Suprapubic skin (tissue), 4 donors: ENCODE measurements at regions not wholly inside any gene's neighbourhood (a gene's known extent, or its start where the extent isn't known, plus 50 kb on each side); places are given as distances from the start of the nearest gene placed in this dataset.

ENCODE experiments used
- DNase-seq, 2 donors: peaks; one replicate each; pipeline ENCODE4 v3.0.0-alpha.2; 2019; ENCODE audit warnings: low spot score in 2 of 2
- H3K27ac ChIP-seq: fragments of 200-600 bp; sonication (generic); one replicate; pipeline ENCODE4 v1.5.1; 2019
- H3K27me3 ChIP-seq: fragments of 200-600 bp; sonication (generic); one replicate; pipeline ENCODE4 v1.5.1; 2019
- H3K36me3 ChIP-seq: fragments of 200-600 bp; sonication (generic); one replicate; pipeline ENCODE4 v1.5.1; 2019
- H3K4me1 ChIP-seq: fragments of 200-600 bp; sonication (generic); one replicate; pipeline ENCODE4 v1.5.1; 2019
- H3K4me3 ChIP-seq: fragments of 200-600 bp; sonication (generic); one replicate; pipeline ENCODE4 v1.5.1; 2019; ENCODE audit warnings: mild to moderate bottlenecking
- H3K9me3 ChIP-seq: fragments of 200-600 bp; sonication (generic); one replicate; pipeline ENCODE4 v1.5.1; 2019
- EP300 ChIP-seq: sonication (generic); formaldehyde crosslinking; IDR thresholded peaks from one replicate; pipeline ENCODE4 v1.6.1; 2017; ENCODE audit warnings: antibody characterized with exemption
- POLR2A ChIP-seq, 2 donors: fragments of 450-650 bp; IDR thresholded peaks; one replicate each; pipeline ENCODE4 v1.6.1; 2017; ENCODE audit warnings: antibody characterized with exemption in 2 of 2, mild to moderate bottlenecking in 2 of 2, moderate library complexity in 2 of 2
- POLR2AphosphoS5 ChIP-seq, 3 donors: sonication (generic); formaldehyde crosslinking; IDR thresholded peaks; one replicate each; pipeline ENCODE4 v1.6.1; 2017; ENCODE audit warnings: antibody characterized with exemption in 3 of 3
- WGBS: methylation state at CpG from one replicate; pipeline ENCODE4 v1.1.5; 2018; 5-methylcytosine and 5-hydroxymethylcytosine counted together
- TF ChIP-seq, protein P1 (sequence below), 2 donors: fragments of 200-600 bp in 1 of 2; fragments of 450-650 bp in 1 of 2; sonication (generic) in 1 of 2; IDR thresholded peaks; one replicate each; pipeline ENCODE4 v1.5.1; 2016 to 2019; ENCODE audit warnings: antibody characterized with exemption in 2 of 2, mild to moderate bottlenecking in 1 of 2, moderate library complexity in 1 of 2

DNA sequence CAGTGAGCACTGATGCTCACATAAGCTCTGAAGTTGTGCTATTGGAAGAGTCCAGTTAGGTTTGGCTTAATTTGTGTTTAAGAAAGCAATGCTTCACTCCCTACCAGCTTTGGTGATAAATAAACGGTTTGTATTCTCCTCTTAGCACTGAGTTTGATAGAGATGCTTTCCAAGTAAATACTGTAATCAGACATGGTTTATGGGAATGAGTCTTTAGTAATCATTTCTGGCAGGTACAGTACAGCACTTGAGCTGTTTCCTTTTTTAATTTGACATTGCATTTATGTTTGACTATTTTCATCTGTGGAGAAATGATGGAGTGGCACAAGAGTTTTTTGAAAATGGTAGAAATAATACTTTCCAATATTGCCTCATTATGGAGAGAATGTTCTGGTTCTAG, 455.3 kb downstream of the ACTRT1 start:
- Histone ChIP-seq H3K27ac (no peak overlapping the region), H3K4me1 (no peaks in the 10 kb centered on the region), H3K27me3 (no peaks in the 10 kb centered on the region), H3K4me3 (no peak overlapping the region), H3K9me3 (no peaks in the 10 kb centered on the region), H3K36me3 (no peaks in the 10 kb centered on the region)
- TF ChIP-seq EP300 (no peak), POLR2AphosphoS5 (IDR thresholded peaks at IDR 0.05) (no peak), POLR2A (IDR thresholded peaks at IDR 0.05) (no peak)
- TF ChIP-seq, protein P1, sequence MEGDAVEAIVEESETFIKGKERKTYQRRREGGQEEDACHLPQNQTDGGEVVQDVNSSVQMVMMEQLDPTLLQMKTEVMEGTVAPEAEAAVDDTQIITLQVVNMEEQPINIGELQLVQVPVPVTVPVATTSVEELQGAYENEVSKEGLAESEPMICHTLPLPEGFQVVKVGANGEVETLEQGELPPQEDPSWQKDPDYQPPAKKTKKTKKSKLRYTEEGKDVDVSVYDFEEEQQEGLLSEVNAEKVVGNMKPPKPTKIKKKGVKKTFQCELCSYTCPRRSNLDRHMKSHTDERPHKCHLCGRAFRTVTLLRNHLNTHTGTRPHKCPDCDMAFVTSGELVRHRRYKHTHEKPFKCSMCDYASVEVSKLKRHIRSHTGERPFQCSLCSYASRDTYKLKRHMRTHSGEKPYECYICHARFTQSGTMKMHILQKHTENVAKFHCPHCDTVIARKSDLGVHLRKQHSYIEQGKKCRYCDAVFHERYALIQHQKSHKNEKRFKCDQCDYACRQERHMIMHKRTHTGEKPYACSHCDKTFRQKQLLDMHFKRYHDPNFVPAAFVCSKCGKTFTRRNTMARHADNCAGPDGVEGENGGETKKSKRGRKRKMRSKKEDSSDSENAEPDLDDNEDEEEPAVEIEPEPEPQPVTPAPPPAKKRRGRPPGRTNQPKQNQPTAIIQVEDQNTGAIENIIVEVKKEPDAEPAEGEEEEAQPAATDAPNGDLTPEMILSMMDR (IDR thresholded peaks at IDR 0.05), result no peak
- WGBS, result 26% methylated on average over 1 of the region's 1 CpG
- DNase-seq, result no peak

DNA sequence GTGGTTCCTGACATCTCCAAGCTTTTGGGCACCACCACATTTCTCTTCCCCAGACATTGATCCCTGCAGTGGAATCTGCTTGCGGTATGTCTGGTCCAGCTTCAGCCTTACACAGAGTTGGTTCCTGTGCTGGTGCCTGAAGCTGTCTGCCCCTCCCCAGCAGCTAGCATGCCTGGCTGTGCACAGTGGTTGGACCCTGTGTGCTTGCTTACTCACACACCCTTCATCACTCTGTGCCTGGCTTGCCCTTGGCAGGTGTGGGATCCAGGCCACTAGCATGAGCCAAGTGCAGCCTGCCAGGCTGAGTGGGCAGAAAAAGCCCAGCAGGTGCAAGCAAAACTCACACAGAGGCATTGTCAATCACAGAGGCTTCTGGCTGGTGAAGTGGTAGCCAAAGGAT, 473.8 kb downstream of the ACTRT1 start:
- no peak for TF ChIP-seq POLR2AphosphoS5 (IDR thresholded peaks at IDR 0.05)
- TF ChIP-seq POLR2A (IDR thresholded peaks at IDR 0.05), result no peak
- TF ChIP-seq, protein P1 (IDR thresholded peaks at IDR 0.05), result no peak
- no peak for TF ChIP-seq EP300
- no peak overlapping the region for H3K4me3 ChIP-seq

DNA sequence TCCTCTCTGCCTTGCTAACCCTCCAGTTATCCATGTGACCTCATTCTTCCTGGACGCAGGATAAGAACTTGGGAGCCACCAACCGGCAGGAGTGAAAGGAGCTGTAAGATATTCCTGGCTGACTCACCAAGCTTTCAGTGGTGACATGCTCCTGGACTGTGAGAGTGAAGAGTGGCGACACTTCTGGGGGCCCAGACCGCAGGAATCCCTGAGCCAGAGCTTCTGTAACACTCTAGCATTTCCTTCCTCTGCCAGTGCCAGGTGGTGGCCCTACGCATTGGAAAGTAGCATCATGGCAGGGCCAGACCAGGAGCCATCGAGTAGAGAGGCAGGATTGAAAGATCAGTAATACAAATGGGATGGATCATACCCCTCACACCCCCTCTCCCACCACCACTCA, 474.3 kb downstream of the ACTRT1 start:
- no peak for DNase-seq
- Histone ChIP-seq H3K36me3 (no peaks in the 10 kb centered on the region), H3K27me3 (no peaks in the 10 kb centered on the region), H3K4me3 (no peak overlapping the region), H3K4me1 (no peaks in the 10 kb centered on the region), H3K27ac (no peak overlapping the region), H3K9me3 (no peaks in the 10 kb centered on the region)
- WGBS, result 53% methylated on average over 3 of the region's 6 CpGs
- TF ChIP-seq POLR2A (IDR thresholded peaks at IDR 0.05) (no peak), POLR2AphosphoS5 (IDR thresholded peaks at IDR 0.05) (no peak), EP300 (no peak)
- TF ChIP-seq, protein P1 (IDR thresholded peaks at IDR 0.05), result no peak

More for the DNA sequence above, 473.8 kb downstream of the ACTRT1 start:
- no peaks in the 10 kb centered on the region for H3K27me3 ChIP-seq
- no peak overlapping the region for H3K27ac ChIP-seq
- no peaks in the 10 kb centered on the region for H3K36me3 ChIP-seq
- no peak for DNase-seq
- WGBS, result 100% methylated on average over 1 of the region's 1 CpG
- no peaks in the 10 kb centered on the region for H3K4me1 ChIP-seq
- H3K9me3 ChIP-seq, result no peaks in the 10 kb centered on the region

DNA sequence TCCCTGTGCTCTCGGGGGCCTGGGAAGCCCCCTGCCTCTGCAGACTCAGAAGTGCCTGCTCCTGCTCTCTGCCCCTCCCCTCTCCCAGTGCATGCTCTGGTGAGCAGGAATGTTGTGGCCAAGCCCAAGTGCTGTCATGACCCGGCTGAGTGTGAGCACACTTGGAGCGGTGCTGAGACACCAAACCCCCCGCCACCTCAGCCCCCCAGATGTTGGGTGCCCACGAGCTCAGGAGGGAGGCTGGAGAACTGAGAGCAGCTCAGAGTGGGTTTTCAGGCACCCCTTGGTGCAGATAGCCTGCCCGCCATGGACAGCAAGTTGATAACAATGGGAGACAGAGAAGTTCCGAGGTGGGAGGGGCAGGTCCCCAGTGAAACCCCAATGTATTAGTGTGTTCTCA, 477.4 kb downstream of the ACTRT1 start:
- no peak overlapping the region for H3K4me3 ChIP-seq
- DNase-seq, result no peak
- no peak overlapping the region for H3K27ac ChIP-seq
- H3K27me3 ChIP-seq, result no peaks in the 10 kb centered on the region
- no peaks in the 10 kb centered on the region for H3K4me1 ChIP-seq
- no peaks in the 10 kb centered on the region for H3K36me3 ChIP-seq
- no peak for TF ChIP-seq POLR2AphosphoS5 (IDR thresholded peaks at IDR 0.05)
- TF ChIP-seq POLR2A (IDR thresholded peaks at IDR 0.05), result no peak
- TF ChIP-seq EP300, result no peak
- TF ChIP-seq, protein P1 (IDR thresholded peaks at IDR 0.05), result no peak
- WGBS, result 82% methylated on average over 7 of the region's 7 CpGs
- H3K9me3 ChIP-seq, result no peaks in the 10 kb centered on the region

DNA sequence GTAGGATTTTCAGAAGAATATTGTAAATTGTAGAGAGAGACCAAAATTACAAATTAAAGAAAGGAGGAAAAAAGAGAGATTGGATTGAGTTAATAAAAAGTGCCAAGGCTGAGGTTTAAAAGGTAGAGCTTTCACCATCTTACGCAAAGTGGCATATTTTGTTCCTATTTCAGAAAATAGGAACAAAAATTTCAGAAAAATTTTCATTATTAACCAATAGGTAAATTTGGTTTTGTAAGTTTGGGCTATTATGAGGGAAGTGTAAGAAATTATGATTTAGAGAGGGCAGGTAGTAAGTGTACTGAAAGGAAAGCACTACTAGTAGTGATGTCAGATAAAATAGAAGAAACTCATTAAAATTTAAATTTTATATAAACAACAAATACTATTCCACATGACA, 479.7 kb downstream of the ACTRT1 start:
- no peak overlapping the region for H3K4me3 ChIP-seq
- no peak for DNase-seq

More for the DNA sequence above, 479.7 kb downstream of the ACTRT1 start:
- no peaks in the 10 kb centered on the region for H3K27me3 ChIP-seq
- 95% methylated on average over 1 of the region's 1 CpG for WGBS
- H3K27ac ChIP-seq, result no peak overlapping the region
- H3K9me3 ChIP-seq, result no peaks in the 10 kb centered on the region
- TF ChIP-seq POLR2AphosphoS5 (IDR thresholded peaks at IDR 0.05), result no peak
- no peak for TF ChIP-seq POLR2A (IDR thresholded peaks at IDR 0.05)
- TF ChIP-seq, protein P1 (IDR thresholded peaks at IDR 0.05), result no peak
- TF ChIP-seq EP300, result no peak
- H3K36me3 ChIP-seq, result no peaks in the 10 kb centered on the region
- no peaks in the 10 kb centered on the region for H3K4me1 ChIP-seq
